HCT116 (cell line): ENCODE measurements at regions not wholly inside any gene's neighbourhood (a gene's known extent, or its start where the extent isn't known, plus 50 kb on each side); places are given as distances from the start of the nearest gene placed in this dataset.

Source experiments
- ATAC-seq: fragments of 200-7000 bp; cut with Tn5 transposase; 2 replicates; pipeline ENCODE4 v1.9.1; 2020; ENCODE audit warnings: mild to moderate bottlenecking, moderate library complexity
- BruUV-seq: library from RNA; stranded (reverse); fragments of 400-500 nt; replicated peaks from 2 replicates; lab custom pipeline; 2021; lab: Mats Ljungman, UMichigan
- CTCF ChIA-PET: fragments of 300-600 bp; sonication (Branson Sonifier 250); formaldehyde crosslinking; loops from one replicate; lab custom pipeline; 2021; ENCODE audit warnings: antibody characterized with exemption; lab: Charles Lee
- POLR2A ChIA-PET: fragments of 300-600, 350-600 bp; sonication (Branson Sonifier 250); formaldehyde crosslinking; loops from one replicate; lab custom pipeline; 2021; ENCODE audit warnings: antibody characterized with exemption; lab: Charles Lee
- RAD21 ChIA-PET, 2 experiments: fragments of 300-600 bp; sonication (Branson Sonifier 250); formaldehyde crosslinking; loops; one replicate each; lab custom pipeline; 2023; ENCODE audit warnings: low total read pairs in 2 of 2; ENCODE audit not compliant: uncharacterized antibody in 2 of 2, unreplicated experiment in 2 of 2, low non-redundant PET in 1 of 2; lab: Charles Lee
- DNase-seq: peaks from one replicate; pipeline ENCODE4 v3.0.0-alpha.2; 2010; ENCODE audit warnings: low read depth, low spot score
- H2AFZ ChIP-seq: fragments of 200-600 bp; shearing (Covaris generic), sonication (generic); 2 replicates; pipeline ENCODE4 v1.6.1; 2017; ENCODE audit warnings: low read depth, mixed run types, mixed read lengths, antibody characterized with exemption, low read length; ENCODE audit not compliant: poor library complexity, severe bottlenecking
- H3K27ac ChIP-seq: 2 replicates; pipeline ENCODE4 v1.5.1; 2012; ENCODE audit warnings: low read depth, low read length
- H3K27me3 ChIP-seq: fragments of 200-600 bp; sonication (generic); 2 replicates; pipeline ENCODE4 v1.6.1; 2016; ENCODE audit warnings: mixed run types, low read length, mixed read lengths; ENCODE audit not compliant: insufficient read depth
- H3K36me3 ChIP-seq, 2 experiments: fragments of 200-500 bp in 1 of 2; fragments of 200-600 bp in 1 of 2; sonication (Bioruptor generic) in 1 of 2; sonication (generic) in 1 of 2; 2 replicates each; pipeline versions ENCODE4 v1.5.1 to v1.6.1; 2014 to 2016; ENCODE audit warnings: low read length in 2 of 2, inconsistent platforms in 1 of 2, mixed read lengths in 1 of 2, mixed run types in 1 of 2; ENCODE audit not compliant: insufficient read depth in 2 of 2, control insufficient read depth in 1 of 2
- H3K4me1 ChIP-seq, 2 experiments: fragments of 200-600 bp in 1 of 2; sonication (generic) in 1 of 2; 2 replicates each; pipeline versions ENCODE4 v1.5.1 to v1.6.1; 2012 to 2017; ENCODE audit warnings: low read length in 2 of 2, inconsistent platforms in 1 of 2, mild to moderate bottlenecking in 1 of 2, mixed read lengths in 1 of 2, mixed run types in 1 of 2, moderate library complexity in 1 of 2; ENCODE audit not compliant: insufficient read depth in 2 of 2, control insufficient read depth in 1 of 2
- H3K4me2 ChIP-seq: fragments of 200-600 bp; sonication (generic); 2 replicates; pipeline ENCODE4 v1.6.1; 2017; ENCODE audit warnings: mixed run types, low read length, mixed read lengths
- H3K4me3 ChIP-seq, 2 experiments: fragments of 200-600 bp in 1 of 2; sonication (generic) in 1 of 2; replicated peaks in 1 of 2; 2 replicates each; pipeline ENCODE4 v1.5.1; 2011 to 2016; ENCODE audit warnings: low read length in 2 of 2, control low read depth in 1 of 2, low read depth in 1 of 2, mild to moderate bottlenecking in 1 of 2, mixed read lengths in 1 of 2, mixed run types in 1 of 2
- H3K79me2 ChIP-seq: fragments of 200-600 bp; sonication (generic); 2 replicates; pipeline ENCODE4 v1.6.1; 2017; ENCODE audit warnings: mild to moderate bottlenecking, mixed run types, low read length, moderate library complexity, mixed read lengths; ENCODE audit not compliant: insufficient read depth
- H3K9ac ChIP-seq: fragments of 200-600 bp; sonication (generic); 2 replicates; pipeline ENCODE4 v1.6.1; 2016; ENCODE audit warnings: low read length, mixed read lengths
- H3K9me2 ChIP-seq: fragments of 200-600 bp; sonication (generic), shearing (Covaris generic); 2 replicates; pipeline ENCODE4 v1.6.1; 2017; ENCODE audit warnings: mixed run types, mild to moderate bottlenecking, moderate library complexity; ENCODE audit not compliant: insufficient read depth
- H3K9me3 ChIP-seq, 2 experiments: fragments of 200-500 bp in 1 of 2; fragments of 200-600 bp in 1 of 2; sonication (Bioruptor generic) in 1 of 2; sonication (generic) in 1 of 2; 2 replicates each; pipeline ENCODE4 v1.6.1; 2014 to 2017; ENCODE audit warnings: low read length in 2 of 2, mixed read lengths in 2 of 2, inconsistent platforms in 1 of 2, low read depth in 1 of 2, mild to moderate bottlenecking in 1 of 2, mixed run types in 1 of 2, moderate library complexity in 1 of 2; ENCODE audit not compliant: control insufficient read depth in 1 of 2, insufficient read depth in 1 of 2
- H4K20me1 ChIP-seq: fragments of 200-600 bp; sonication (generic), shearing (Covaris generic); 2 replicates; pipeline ENCODE4 v1.6.1; 2017; ENCODE audit warnings: mixed run types, mild to moderate bottlenecking, moderate library complexity; ENCODE audit not compliant: insufficient read depth
- CEBPB ChIP-seq: IDR thresholded peaks from 2 replicates; pipeline ENCODE4 v1.6.1; 2012; ENCODE audit warnings: low read depth
- ELF1 ChIP-seq: IDR thresholded peaks from 2 replicates; pipeline ENCODE4 v1.6.1; 2012; ENCODE audit warnings: low read depth, borderline replicate concordance
- EZH2 ChIP-seq: fragments of 200-600 bp; sonication (generic); IDR thresholded peaks from 2 replicates; pipeline ENCODE4 v1.6.1; 2017; ENCODE audit warnings: antibody characterized with exemption, mixed run types
- EZH2phosphoT487 ChIP-seq: fragments of 200-600 bp; IDR thresholded peaks from 2 replicates; pipeline ENCODE4 v1.6.1; 2018; ENCODE audit warnings: antibody characterized with exemption, borderline replicate concordance
- FOSL1 ChIP-seq: IDR thresholded peaks from 2 replicates; pipeline ENCODE4 v1.6.1; 2012; ENCODE audit warnings: low read depth
- JUND ChIP-seq: IDR thresholded peaks from 2 replicates; pipeline ENCODE4 v1.6.1; 2012
- POLR2AphosphoS5 ChIP-seq: IDR thresholded peaks from 2 replicates; pipeline ENCODE4 v1.6.1; 2011; ENCODE audit warnings: mild to moderate bottlenecking, low read depth, low read length, moderate library complexity
- intact Hi-C: fragments of 100-400 bp; cut with micrococcal nuclease; formaldehyde crosslinking; loops from 2 replicates; pipeline ENCODE4 v1.10.0; 2022
- TF ChIP-seq, protein P1 (sequence below): IDR thresholded peaks from 2 replicates; pipeline ENCODE4 v1.6.1; 2012
- TF ChIP-seq, protein P2 (sequence below): IDR thresholded peaks from 2 replicates; pipeline ENCODE4 v1.6.1; 2012; ENCODE audit warnings: low read depth

DNA sequence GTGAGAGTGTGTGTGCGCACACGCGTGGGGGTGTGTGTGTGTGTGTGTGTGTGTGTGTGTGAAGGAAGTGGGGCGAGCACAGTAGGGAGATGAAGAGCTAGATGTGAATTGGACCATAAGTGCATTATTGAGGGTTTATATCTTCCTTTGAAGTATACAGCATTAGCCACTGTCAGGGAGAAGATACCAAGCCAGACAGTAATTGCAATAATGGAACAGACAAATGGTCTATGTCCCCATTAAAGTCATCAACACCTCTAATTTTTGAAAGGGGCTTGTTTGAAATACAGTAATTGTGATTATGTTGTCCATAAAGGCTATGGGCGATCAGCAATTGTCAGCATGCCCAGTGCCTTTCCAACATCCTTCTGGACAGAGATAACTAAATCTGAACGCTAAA is 429.2 kb upstream of the NR2F2 start:
- H3K27me3 ChIP-seq, result no peaks in the 10 kb centered on the region
- ChIA-PET CTCF (interaction anchor here (0.7 kb wide), 1 partner anchor 23 kb away, joined by 4 read pairs; no protein-coding TSS in a partner anchor), POLR2A (no interaction called here), RAD21 (no interaction called here)
- intact Hi-C loops, result no loop called here
- H3K9me3 ChIP-seq, result no peaks in the 10 kb centered on the region
- H3K4me2 ChIP-seq, result no peak overlapping the region
- H3K4me1 ChIP-seq, result no peaks in the 10 kb centered on the region
- H3K36me3 ChIP-seq, result no peaks in the 10 kb centered on the region
- TF ChIP-seq, protein P1, sequence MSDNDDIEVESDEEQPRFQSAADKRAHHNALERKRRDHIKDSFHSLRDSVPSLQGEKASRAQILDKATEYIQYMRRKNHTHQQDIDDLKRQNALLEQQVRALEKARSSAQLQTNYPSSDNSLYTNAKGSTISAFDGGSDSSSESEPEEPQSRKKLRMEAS, result no peak
- TF ChIP-seq, protein P2, sequence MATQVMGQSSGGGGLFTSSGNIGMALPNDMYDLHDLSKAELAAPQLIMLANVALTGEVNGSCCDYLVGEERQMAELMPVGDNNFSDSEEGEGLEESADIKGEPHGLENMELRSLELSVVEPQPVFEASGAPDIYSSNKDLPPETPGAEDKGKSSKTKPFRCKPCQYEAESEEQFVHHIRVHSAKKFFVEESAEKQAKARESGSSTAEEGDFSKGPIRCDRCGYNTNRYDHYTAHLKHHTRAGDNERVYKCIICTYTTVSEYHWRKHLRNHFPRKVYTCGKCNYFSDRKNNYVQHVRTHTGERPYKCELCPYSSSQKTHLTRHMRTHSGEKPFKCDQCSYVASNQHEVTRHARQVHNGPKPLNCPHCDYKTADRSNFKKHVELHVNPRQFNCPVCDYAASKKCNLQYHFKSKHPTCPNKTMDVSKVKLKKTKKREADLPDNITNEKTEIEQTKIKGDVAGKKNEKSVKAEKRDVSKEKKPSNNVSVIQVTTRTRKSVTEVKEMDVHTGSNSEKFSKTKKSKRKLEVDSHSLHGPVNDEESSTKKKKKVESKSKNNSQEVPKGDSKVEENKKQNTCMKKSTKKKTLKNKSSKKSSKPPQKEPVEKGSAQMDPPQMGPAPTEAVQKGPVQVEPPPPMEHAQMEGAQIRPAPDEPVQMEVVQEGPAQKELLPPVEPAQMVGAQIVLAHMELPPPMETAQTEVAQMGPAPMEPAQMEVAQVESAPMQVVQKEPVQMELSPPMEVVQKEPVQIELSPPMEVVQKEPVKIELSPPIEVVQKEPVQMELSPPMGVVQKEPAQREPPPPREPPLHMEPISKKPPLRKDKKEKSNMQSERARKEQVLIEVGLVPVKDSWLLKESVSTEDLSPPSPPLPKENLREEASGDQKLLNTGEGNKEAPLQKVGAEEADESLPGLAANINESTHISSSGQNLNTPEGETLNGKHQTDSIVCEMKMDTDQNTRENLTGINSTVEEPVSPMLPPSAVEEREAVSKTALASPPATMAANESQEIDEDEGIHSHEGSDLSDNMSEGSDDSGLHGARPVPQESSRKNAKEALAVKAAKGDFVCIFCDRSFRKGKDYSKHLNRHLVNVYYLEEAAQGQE, result no peak
- TF ChIP-seq ELF1 (no peak), JUND (no peak), FOSL1 (no peak), CEBPB (no peak), EZH2 (no peak), EZH2phosphoT487 (no peak), POLR2AphosphoS5 (no peak)
- no peak overlapping the region for H2AFZ ChIP-seq
- H3K4me3 ChIP-seq, result no peak overlapping the region
- H3K79me2 ChIP-seq, result no peaks in the 10 kb centered on the region
- H3K27ac ChIP-seq, result no peak overlapping the region
- H3K9ac ChIP-seq, result no peak overlapping the region
- no peak for ATAC-seq
- no peaks in the 10 kb centered on the region for H3K9me2 ChIP-seq
- BruUV-seq, result no TSS peak
- H4K20me1 ChIP-seq, result no peaks in the 10 kb centered on the region
- no peak for DNase-seq
